HG02610 (cell line): ENCODE measurements at regions not wholly inside any gene's neighbourhood (a gene's known extent, or its start where the extent isn't known, plus 50 kb on each side); places are given as distances from the start of the nearest gene placed in this dataset.

Experiments used
- ATAC-seq: cut with Tn5 transposase; IDR thresholded peaks from one replicate; pipeline ENCODE4 v1.9.1; 2021; ENCODE audit warnings: mild to moderate bottlenecking, moderate library complexity; ENCODE audit not compliant: unreplicated experiment

GRCh38 chr16:47973552-47973951, 182.2 kb downstream of the ABCC12 start:
- no peak for ATAC-seq

GRCh38 chr16:47972246-47972985, 183.4 kb downstream of the ABCC12 start:
- ATAC-seq: no peak

- no peak for ATAC-seq
Observed at GRCh38 chr16:47971225-47971624, 184.6 kb downstream of the ABCC12 start.

- ATAC-seq: no peak
Observed at GRCh38 chr16:47970291-47970931, 185.4 kb downstream of the ABCC12 start.

- no peak for ATAC-seq
Observed at GRCh38 chr16:47967374-47967773, 188.4 kb downstream of the ABCC12 start.

- no peak for ATAC-seq
Observed at GRCh38 chr16:47966325-47966724, 189.5 kb downstream of the ABCC12 start.

GRCh38 chr16:47965439-47965838, 190.4 kb downstream of the ABCC12 start:
- ATAC-seq: no peak

- no peak for ATAC-seq
Observed at GRCh38 chr16:47958726-47959125, 197.1 kb downstream of the ABCC12 start.

GRCh38 chr16:47956916-47957315, 198.9 kb downstream of the ABCC12 start:
- no peak for ATAC-seq

- ATAC-seq: no peak
Observed at GRCh38 chr16:47949714-47950113, 206.1 kb downstream of the ABCC12 start.

- no peak for ATAC-seq
Observed at GRCh38 chr16:47949276-47949675, 206.5 kb downstream of the ABCC12 start.

- ATAC-seq: no peak
Observed at GRCh38 chr16:47947723-47948122, 208.1 kb downstream of the ABCC12 start.

GRCh38 chr16:47946092-47946491, 209.7 kb downstream of the ABCC12 start:
- no peak for ATAC-seq

- ATAC-seq: no peak
Observed at GRCh38 chr16:47944589-47944988, 211.2 kb downstream of the ABCC12 start.

- no peak for ATAC-seq
Observed at GRCh38 chr16:47943235-47943634, 212.6 kb downstream of the ABCC12 start.

GRCh38 chr16:47940466-47940865, 215.3 kb downstream of the ABCC12 start:
- ATAC-seq: no peak

GRCh38 chr16:47939680-47940079, 216.1 kb downstream of the ABCC12 start:
- ATAC-seq: no peak

- no peak for ATAC-seq
Observed at GRCh38 chr16:47938272-47938671, 217.5 kb downstream of the ABCC12 start.

- ATAC-seq: no peak
Observed at GRCh38 chr16:47928008-47928407, 227.8 kb downstream of the ABCC12 start.

- no peak for ATAC-seq
Observed at GRCh38 chr16:47927330-47927729, 228.5 kb downstream of the ABCC12 start.

GRCh38 chr16:47925811-47926460, 229.9 kb downstream of the ABCC12 start:
- ATAC-seq: no peak

GRCh38 chr16:47924950-47925349, 230.8 kb downstream of the ABCC12 start:
- no peak for ATAC-seq
